Neural progenitor cell (in vitro differentiated cells): ENCODE measurements at regions not wholly inside any gene's neighbourhood (a gene's known extent, or its start where the extent isn't known, plus 50 kb on each side); places are given as distances from the start of the nearest gene placed in this dataset.

Experiments used
- CTCF ChIP-seq: fragments of 200-600 bp; sonication (generic); IDR thresholded peaks from 2 replicates; pipeline ENCODE4 v1.5.1; 2017; ENCODE audit warnings: antibody characterized with exemption, mild to moderate bottlenecking
- EZH2 ChIP-seq: fragments of 200-600 bp; sonication (generic); IDR thresholded peaks from 2 replicates; pipeline ENCODE4 v1.6.1; 2017; ENCODE audit warnings: antibody characterized with exemption, mild to moderate bottlenecking, moderate library complexity
- EZH2phosphoT487 ChIP-seq: fragments of 200-600 bp; sonication (generic); IDR thresholded peaks from 2 replicates; pipeline ENCODE4 v1.6.1; 2017; ENCODE audit warnings: antibody characterized with exemption

DNA sequence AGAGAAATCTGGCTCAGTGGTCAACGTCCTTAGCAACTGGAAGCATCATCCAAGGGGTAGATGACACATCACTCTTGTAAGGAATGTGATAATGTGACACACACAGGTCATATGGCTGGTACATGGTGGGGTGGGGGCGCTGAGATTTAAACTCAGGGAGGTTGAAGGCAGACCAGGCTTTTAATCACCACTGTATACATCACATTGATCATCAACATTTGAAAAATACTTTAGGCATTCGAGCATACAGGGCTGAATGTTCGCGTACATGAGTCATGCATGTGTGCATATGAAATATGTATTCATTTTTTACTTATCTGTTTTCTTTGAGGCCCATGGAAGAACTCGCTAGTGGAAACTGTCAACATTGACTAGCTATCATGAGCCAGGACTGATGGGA, 976.4 kb downstream of the VRK1 start:
- TF ChIP-seq EZH2, result no peak
- TF ChIP-seq CTCF, result no peak
- no peak for TF ChIP-seq EZH2phosphoT487
